MM.1S (cell line): ENCODE measurements at regions not wholly inside any gene's neighbourhood (a gene's known extent, or its start where the extent isn't known, plus 50 kb on each side); places are given as distances from the start of the nearest gene placed in this dataset.
"Not testable (repeated sequence)": the region's sequence is repeated elsewhere in the genome, so short reads cannot be mapped to it uniquely, and the experiment has no call there.

Source experiments
- EZH2 ChIP-seq: fragments of 300-600 bp; sonication (generic); optimal IDR thresholded peaks from 2 replicates; pipeline ENCODE3; 2017; ENCODE audit warnings: low read depth, mild to moderate bottlenecking, antibody characterized with exemption, low read length, mixed read lengths
- EZH2phosphoT487 ChIP-seq: fragments of 300-600 bp; sonication (generic); IDR thresholded peaks from 2 replicates; pipeline ENCODE4 v1.6.1; 2018; ENCODE audit warnings: antibody characterized with exemption, low read length
- TF ChIP-seq, protein P1 (sequence below): fragments of 300-600 bp; sonication (generic); IDR thresholded peaks from 2 replicates; pipeline ENCODE4 v1.5.1; 2016; ENCODE audit warnings: antibody characterized with exemption, low read length, mixed read lengths

DNA sequence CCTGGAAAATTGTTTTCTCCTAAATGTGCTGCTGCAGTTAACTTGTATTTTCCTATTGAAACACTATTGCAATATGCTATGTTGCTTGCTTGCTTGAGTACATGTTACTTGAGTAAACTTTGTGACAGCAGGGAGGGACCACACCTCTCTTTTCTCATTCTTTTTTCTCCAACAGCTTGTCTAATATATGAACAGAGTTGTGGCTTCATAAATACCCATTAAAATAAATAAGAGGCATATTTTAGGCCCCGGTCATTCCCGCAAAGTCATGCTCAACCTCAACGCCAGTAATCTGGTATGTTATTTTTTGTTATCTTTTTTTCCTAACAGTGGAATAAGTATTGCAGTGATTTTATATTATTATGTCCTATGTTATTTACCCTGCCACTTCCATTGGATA lies 2408.6 kb downstream of the ARAP2 start:
- TF ChIP-seq EZH2, EZH2phosphoT487: not testable (repeated sequence)
- TF ChIP-seq, protein P1, sequence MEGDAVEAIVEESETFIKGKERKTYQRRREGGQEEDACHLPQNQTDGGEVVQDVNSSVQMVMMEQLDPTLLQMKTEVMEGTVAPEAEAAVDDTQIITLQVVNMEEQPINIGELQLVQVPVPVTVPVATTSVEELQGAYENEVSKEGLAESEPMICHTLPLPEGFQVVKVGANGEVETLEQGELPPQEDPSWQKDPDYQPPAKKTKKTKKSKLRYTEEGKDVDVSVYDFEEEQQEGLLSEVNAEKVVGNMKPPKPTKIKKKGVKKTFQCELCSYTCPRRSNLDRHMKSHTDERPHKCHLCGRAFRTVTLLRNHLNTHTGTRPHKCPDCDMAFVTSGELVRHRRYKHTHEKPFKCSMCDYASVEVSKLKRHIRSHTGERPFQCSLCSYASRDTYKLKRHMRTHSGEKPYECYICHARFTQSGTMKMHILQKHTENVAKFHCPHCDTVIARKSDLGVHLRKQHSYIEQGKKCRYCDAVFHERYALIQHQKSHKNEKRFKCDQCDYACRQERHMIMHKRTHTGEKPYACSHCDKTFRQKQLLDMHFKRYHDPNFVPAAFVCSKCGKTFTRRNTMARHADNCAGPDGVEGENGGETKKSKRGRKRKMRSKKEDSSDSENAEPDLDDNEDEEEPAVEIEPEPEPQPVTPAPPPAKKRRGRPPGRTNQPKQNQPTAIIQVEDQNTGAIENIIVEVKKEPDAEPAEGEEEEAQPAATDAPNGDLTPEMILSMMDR, result not testable (repeated sequence)
